Adrenal gland (tissue), 9 donors: ENCODE measurements at regions not wholly inside any gene's neighbourhood (a gene's known extent, or its start where the extent isn't known, plus 50 kb on each side); places are given as distances from the start of the nearest gene placed in this dataset.

Source experiments
- DNase-seq, 7 donors: peaks; one replicate each; pipeline ENCODE4 v3.0.0-alpha.2; 2019 to 2020
- H3K27ac ChIP-seq, 5 donors: fragments of 200-600 bp; sonication (generic) in 4 of 5; 1 replicate in 3 of 5; 2 replicates in 2 of 5; pipeline versions ENCODE4 v1.5.1 to v1.8.0; 2016 to 2020; ENCODE audit warnings: mild to moderate bottlenecking in 1 of 5
- H3K27me3 ChIP-seq: fragments of 200-600 bp; 2 replicates; pipeline ENCODE4 v1.8.0; 2021
- H3K36me3 ChIP-seq, 2 donors: fragments of 200-600 bp; replicated peaks in 1 of 2; 1 replicate in 1 of 2; 2 replicates in 1 of 2; pipeline versions ENCODE4 v1.5.1 to v1.8.0; 2018 to 2022
- H3K4me1 ChIP-seq, 2 donors: fragments of 200-600 bp; replicated peaks in 1 of 2; 1 replicate in 1 of 2; 2 replicates in 1 of 2; pipeline versions ENCODE4 v1.5.1 to v1.8.0; 2018 to 2021
- H3K4me3 ChIP-seq, 4 donors: fragments of 200-600 bp; sonication (generic) in 3 of 4; one replicate each; pipeline ENCODE4 v1.5.1; 2016 to 2018
- H3K9me3 ChIP-seq, 3 donors: fragments of 200-600 bp; sonication (generic) in 1 of 3; replicated peaks in 1 of 3; 1 replicate in 2 of 3; 2 replicates in 1 of 3; pipeline versions ENCODE4 v1.5.1 to v1.8.0; 2016 to 2021
- POLR2A ChIP-seq, 2 donors: fragments of 450-650 bp; IDR thresholded peaks; one replicate each; pipeline ENCODE4 v1.6.1; 2017; ENCODE audit warnings: antibody characterized with exemption in 2 of 2, mild to moderate bottlenecking in 2 of 2, moderate library complexity in 1 of 2
- WGBS, 4 donors: extraction: QIAGEN DNeasy Blood & Tissue Kit in 2 of 4; methylation state at CpG; one replicate each; pipeline versions ENCODE4 v1.1.5 to v1.1.7; 2013 to 2017; 5-methylcytosine and 5-hydroxymethylcytosine counted together
- intact Hi-C, 2 donors: fragments of 100-400 bp; cut with DNase I; formaldehyde crosslinking; loops; one replicate each; pipeline versions ENCODE4 v1.14.1 to v1.15.0; 2022 to 2023
- TF ChIP-seq, protein P1 (sequence below), 6 experiments: fragments of 450-650 bp in 4 of 6; fragments of 200-600 bp in 2 of 6; sonication (generic) in 1 of 6; IDR thresholded peaks; 1 replicate in 5 of 6; 2 replicates in 1 of 6; pipeline versions ENCODE4 v1.5.1 to v1.8.0; 2016 to 2021; ENCODE audit warnings: antibody characterized with exemption in 6 of 6, mild to moderate bottlenecking in 2 of 6, moderate library complexity in 1 of 6
- donor health status: healthy with polysubstance abuse.
- donor health status: Bipolar disorder and iron deficiency.
- donor health status: DM: yes; HTN: yes; CAD: no.
- donor health status: DM: no; HTN: no; CAD: no.
- donor health status: DM: no; HTN: no; CAD: no.

GRCh38 chr5:98621821-98622220, 151.6 kb upstream of the RGMB start:
- no peak overlapping the region for H3K4me3 ChIP-seq
- no peak for TF ChIP-seq POLR2A (IDR thresholded peaks at IDR 0.05)
- TF ChIP-seq, protein P1, sequence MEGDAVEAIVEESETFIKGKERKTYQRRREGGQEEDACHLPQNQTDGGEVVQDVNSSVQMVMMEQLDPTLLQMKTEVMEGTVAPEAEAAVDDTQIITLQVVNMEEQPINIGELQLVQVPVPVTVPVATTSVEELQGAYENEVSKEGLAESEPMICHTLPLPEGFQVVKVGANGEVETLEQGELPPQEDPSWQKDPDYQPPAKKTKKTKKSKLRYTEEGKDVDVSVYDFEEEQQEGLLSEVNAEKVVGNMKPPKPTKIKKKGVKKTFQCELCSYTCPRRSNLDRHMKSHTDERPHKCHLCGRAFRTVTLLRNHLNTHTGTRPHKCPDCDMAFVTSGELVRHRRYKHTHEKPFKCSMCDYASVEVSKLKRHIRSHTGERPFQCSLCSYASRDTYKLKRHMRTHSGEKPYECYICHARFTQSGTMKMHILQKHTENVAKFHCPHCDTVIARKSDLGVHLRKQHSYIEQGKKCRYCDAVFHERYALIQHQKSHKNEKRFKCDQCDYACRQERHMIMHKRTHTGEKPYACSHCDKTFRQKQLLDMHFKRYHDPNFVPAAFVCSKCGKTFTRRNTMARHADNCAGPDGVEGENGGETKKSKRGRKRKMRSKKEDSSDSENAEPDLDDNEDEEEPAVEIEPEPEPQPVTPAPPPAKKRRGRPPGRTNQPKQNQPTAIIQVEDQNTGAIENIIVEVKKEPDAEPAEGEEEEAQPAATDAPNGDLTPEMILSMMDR (IDR thresholded peaks at IDR 0.05): no peak
- no peak for DNase-seq
- H3K36me3 ChIP-seq: no peaks in the 10 kb centered on the region
- H3K9me3 ChIP-seq: no peaks in the 10 kb centered on the region
- WGBS, 4 donors: 88 to 94% (median 90%) methylated on average over 7 of the region's 7 CpGs
- no peaks in the 10 kb centered on the region for H3K4me1 ChIP-seq
- H3K27me3 ChIP-seq: no peaks in the 10 kb centered on the region
- intact Hi-C loops: no loop called here
- H3K27ac ChIP-seq: no peak overlapping the region

DNA sequence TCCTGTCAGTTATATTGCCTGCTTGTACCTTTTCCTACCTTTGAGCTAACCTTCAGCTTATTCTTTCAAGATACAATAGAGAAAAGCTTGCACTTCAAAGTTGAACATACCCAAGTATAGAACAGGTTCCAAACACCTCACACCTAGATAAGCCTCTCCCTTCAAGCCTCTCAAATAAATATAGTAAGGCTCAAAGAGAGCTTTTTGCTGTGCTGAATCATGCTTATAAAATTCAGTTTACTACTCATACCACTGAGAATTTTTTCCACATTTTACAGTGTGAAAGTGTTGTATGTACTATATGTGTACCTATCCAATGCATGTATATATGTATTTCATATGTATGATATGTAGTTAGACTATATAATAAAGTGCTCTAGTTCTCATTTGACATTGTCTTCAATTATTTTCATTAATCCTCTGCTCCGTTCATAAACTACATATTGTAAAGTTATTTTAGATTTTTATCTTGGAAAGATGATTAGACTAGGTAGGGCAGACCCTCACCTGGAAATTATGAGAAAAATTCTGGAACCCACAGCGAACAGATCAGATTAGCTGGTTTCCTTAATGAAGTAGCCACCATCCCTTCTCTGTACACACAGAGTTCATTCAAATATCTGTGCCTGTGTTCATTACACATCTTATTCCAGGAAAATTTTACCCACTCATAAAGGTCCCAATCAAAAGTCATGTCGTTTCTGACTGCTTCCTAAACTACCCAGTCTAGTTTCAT, 149.2 kb upstream of the RGMB start:
- intact Hi-C loops: no loop called here
- Histone ChIP-seq H3K27me3 (no peaks in the 10 kb centered on the region), H3K27ac (no peak overlapping the region), H3K4me1 (no peaks in the 10 kb centered on the region), H3K9me3 (no peaks in the 10 kb centered on the region), H3K36me3 (no peaks in the 10 kb centered on the region), H3K4me3 (no peak overlapping the region)
- no peak for DNase-seq
- no peak for TF ChIP-seq POLR2A (IDR thresholded peaks at IDR 0.05)
- TF ChIP-seq, protein P1 (IDR thresholded peaks at IDR 0.05): no peak
- 70 to 86% (median 76%) methylated on average over 3 of the region's 3 CpGs for WGBS, 4 donors

DNA sequence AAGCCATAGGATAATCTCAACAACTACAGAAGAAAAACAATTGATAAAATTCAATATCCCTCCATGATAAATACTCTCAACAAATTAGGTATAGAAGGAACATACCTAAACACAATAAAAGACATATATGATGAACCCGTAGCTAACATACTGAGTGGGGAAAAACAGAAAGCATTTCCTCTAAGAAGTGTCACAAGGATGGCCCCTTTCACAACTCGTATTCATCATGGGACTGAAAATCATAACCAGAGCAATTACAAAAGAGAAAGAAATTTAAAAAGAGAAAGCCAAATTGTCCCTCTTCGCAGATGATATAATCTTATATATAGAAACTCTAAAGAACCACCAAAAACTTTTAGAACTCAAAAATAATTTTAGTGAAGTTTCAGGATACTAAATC, 146.3 kb upstream of the RGMB start:
- H3K27me3 ChIP-seq: no peaks in the 10 kb centered on the region
- intact Hi-C loops: no loop called here
- TF ChIP-seq, protein P1 (IDR thresholded peaks at IDR 0.05): no peak
- no peak for TF ChIP-seq POLR2A (IDR thresholded peaks at IDR 0.05)
- H3K4me3 ChIP-seq: no peak overlapping the region
- no peaks in the 10 kb centered on the region for H3K9me3 ChIP-seq
- H3K27ac ChIP-seq: no peak overlapping the region
- 80 to 86% (median 83%) methylated on average over 3 of the region's 3 CpGs for WGBS, 4 donors
- no peaks in the 10 kb centered on the region for H3K36me3 ChIP-seq
- no peaks in the 10 kb centered on the region for H3K4me1 ChIP-seq
- DNase-seq: no peak

GRCh38 chr5:98630621-98631020, 142.8 kb upstream of the RGMB start:
- 66 to 72% (median 72%) methylated on average over 1 of the region's 1 CpG for WGBS, 4 donors
- no peaks in the 10 kb centered on the region for H3K27me3 ChIP-seq
- no peaks in the 10 kb centered on the region for H3K9me3 ChIP-seq
- no peaks in the 10 kb centered on the region for H3K4me1 ChIP-seq
- no peaks in the 10 kb centered on the region for H3K36me3 ChIP-seq
- no peak overlapping the region for H3K27ac ChIP-seq
- intact Hi-C loops: no loop called here
- TF ChIP-seq, protein P1 (IDR thresholded peaks at IDR 0.05): no peak
- TF ChIP-seq POLR2A (IDR thresholded peaks at IDR 0.05): no peak
- no peak overlapping the region for H3K4me3 ChIP-seq
- DNase-seq: no peak
